Hematopoietic multipotent progenitor cell treated with erythropoietin and hydrocortisone succinate and interleukin-3 and kit ligand, for 4 days (in vitro differentiated cells): ENCODE measurements at regions not wholly inside any gene's neighbourhood (a gene's known extent, or its start where the extent isn't known, plus 50 kb on each side); places are given as distances from the start of the nearest gene placed in this dataset.

Experiments
- DNase-seq: peaks from one replicate; pipeline ENCODE4 v3.0.0-alpha.2; 2015

- no peak for DNase-seq
Observed at GRCh38 chr3:74564560-74564959, 49.9 kb downstream of the CNTN3 start.

GRCh38 chr3:74562558-74563269 is 51.7 kb downstream of the CNTN3 start:
- DNase-seq, result no peak

- DNase-seq, result no peak
Observed at GRCh38 chr3:74561881-74562280, 52.6 kb downstream of the CNTN3 start.

- DNase-seq, result no peak
Observed at GRCh38 chr3:74559261-74559660, 55.2 kb downstream of the CNTN3 start.

DNA sequence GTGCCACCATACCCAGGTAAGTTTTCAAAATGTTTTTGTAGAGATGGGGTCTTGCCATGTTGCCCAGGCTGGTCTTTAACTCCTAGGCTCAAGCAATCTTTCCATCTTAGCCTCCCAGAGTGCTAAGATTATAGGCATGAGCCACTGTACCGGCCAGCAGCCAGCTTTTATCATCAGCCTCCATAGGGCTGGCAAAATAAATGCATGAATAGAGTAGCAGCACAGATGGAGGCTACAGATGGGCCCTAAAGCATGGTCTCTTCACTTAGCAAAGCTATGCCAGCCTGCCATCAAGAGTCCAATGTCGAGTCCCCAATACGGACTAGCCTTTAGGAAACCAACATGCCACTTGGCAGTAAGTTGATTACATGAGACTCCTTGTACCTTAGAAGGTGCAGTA is 63.8 kb downstream of the CNTN3 start:
- no peak for DNase-seq

GRCh38 chr3:74546426-74546825 is 68.0 kb downstream of the CNTN3 start:
- DNase-seq, result no peak

GRCh38 chr3:74542441-74542840 is 72.0 kb downstream of the CNTN3 start:
- no peak for DNase-seq

DNA sequence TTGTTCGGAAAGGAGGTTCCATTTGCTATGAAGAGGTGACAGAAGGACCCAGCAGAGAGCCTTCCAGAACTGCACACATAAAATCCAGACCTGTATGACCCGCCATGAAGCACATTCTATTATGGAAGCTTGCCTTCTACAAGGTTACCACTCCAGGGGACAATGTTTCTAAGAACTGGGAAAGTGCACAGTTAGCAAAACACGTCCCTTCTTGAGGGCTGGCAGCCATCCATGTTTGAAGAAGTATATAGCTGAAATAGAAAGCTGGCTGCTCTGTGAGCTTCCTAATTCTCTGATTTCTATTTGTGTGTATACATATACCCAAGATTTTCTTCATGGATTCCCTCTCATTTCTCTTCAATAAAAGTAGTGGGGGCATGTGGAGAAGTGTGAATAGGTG is 74.6 kb downstream of the CNTN3 start:
- no peak for DNase-seq

- DNase-seq, result no peak
Observed at GRCh38 chr3:74538669-74539068, 75.8 kb downstream of the CNTN3 start.

DNA sequence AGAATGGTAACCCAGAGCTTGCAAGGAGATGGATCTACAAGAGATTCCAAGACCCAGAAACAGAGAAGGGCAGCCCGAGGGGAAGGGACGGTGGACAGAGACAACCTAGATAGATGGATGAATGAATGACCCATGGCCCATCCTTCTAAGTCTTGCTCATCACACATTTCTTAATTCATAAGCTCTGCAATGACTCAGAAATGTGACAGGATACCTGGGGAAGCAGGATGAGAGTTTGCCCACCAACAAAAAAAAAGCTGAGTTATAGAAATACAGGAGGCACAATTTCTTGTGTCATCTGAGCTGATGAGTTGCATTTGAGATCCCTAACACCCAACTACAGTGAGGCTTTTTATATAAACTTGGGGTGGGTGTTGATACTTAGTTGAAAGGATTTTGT is 76.6 kb downstream of the CNTN3 start:
- no peak for DNase-seq

DNA sequence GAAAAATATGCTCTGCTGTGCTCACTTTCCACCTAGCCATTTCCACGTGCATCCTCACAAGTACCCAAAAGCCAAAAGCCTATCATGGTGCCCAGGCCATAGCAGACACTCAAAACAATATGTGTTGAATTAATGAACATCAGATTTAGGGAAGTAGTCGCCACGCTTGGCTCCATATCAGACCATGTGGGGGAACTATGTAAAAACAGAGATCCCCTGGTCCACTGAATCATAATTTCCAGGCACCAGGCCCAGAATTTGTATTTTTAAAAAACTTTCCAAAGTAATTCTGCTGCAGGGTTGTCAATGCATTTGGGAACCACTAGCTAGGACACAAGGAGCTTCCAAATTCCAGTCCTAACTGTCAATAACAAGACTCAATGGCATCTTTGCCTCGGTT is 77.3 kb downstream of the CNTN3 start:
- DNase-seq, result no peak

GRCh38 chr3:74535281-74535680 is 79.2 kb downstream of the CNTN3 start:
- DNase-seq, result no peak

GRCh38 chr3:74534611-74535010 is 79.8 kb downstream of the CNTN3 start:
- DNase-seq, result no peak

GRCh38 chr3:74532446-74532845 is 82.0 kb downstream of the CNTN3 start:
- no peak for DNase-seq

DNA sequence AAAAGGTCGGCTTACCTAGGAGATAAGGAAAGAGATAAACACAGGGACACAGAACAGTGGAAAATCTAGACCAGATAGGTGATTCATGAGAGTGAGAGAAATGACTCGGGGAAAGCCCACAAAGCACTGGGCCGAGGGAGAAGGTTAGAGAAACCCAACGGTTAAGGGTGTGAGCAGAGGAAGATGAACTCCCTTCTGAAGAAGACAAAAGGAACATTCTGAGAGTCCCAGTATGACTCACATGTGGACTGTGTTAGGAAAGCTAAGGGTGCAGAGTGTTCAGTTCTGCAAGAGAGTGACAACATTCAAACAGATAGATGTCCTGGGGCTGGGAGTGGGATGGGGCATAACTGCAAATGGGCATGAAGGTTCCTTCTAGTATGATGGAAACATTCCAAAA is 83.0 kb downstream of the CNTN3 start:
- DNase-seq, result no peak

DNA sequence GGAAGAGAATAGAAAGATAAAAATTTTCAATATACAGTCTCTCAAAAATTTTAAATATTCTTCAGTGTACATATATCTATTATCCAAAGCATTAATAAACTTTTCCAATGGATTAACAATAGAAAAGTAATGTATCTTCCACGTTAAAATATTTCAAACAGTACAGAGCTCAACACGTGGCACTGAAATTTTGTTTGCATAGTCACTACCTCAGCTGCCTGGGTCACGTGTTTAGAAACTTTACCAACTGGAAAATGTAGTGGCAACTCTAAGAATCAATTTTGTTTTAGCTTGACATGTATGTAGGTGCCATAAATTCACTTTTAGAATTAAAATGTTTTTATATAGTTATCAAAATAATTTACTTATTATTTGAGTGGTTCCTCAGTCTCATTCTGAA is 85.3 kb downstream of the CNTN3 start:
- no peak for DNase-seq

- DNase-seq, result no peak
Observed at GRCh38 chr3:74527566-74527965, 86.9 kb downstream of the CNTN3 start.

- DNase-seq, result no peak
Observed at GRCh38 chr3:74523811-74524210, 90.6 kb downstream of the CNTN3 start.

- DNase-seq, result no peak
Observed at GRCh38 chr3:74520895-74521294, 93.6 kb downstream of the CNTN3 start.

- DNase-seq, result no peak
Observed at GRCh38 chr3:74518610-74519009, 95.8 kb downstream of the CNTN3 start.

GRCh38 chr3:74516019-74516418 is 98.4 kb downstream of the CNTN3 start:
- DNase-seq, result no peak

DNA sequence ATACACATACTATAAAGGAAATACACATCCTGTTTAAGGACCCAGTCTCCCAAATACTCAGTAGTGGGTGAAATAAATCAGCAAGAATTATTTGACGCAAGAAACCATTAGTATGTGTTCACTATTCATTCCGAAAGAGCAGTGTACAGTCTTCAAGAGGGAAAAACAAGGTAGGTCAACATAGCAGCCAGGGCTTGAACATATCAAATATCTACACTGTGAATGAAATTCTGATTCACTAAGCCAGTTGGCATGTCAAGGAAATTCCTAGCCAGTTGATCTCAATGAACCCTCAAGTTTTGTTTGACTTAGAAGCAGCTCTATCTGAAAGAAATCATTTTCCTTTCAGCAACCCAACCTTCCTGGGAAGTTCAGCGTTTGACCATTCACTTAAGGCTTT is 99.0 kb downstream of the CNTN3 start:
- DNase-seq, result no peak

GRCh38 chr3:74511078-74511477 is 103.4 kb downstream of the CNTN3 start:
- no peak for DNase-seq

GRCh38 chr3:74510261-74510818 is 104.1 kb downstream of the CNTN3 start:
- DNase-seq, result no peak

DNA sequence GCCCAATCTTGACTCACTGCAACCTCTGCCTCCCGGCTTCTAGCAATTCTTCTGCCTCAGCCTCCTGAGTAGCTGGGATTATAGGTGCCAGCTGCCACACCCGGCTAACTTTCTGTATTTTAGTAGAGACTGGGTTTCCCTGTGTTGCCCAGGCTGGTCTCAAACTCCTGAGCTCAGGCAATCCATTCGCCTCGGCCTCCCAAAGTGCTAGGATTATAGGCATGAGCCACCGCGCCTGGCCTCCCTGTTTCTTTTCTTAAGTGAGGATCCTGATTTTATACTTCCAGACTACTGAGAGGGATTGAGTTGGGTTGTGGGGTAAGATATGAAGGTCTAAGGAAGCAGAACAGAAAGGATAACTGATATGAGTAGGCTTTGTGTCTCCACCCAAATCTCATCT is 106.8 kb downstream of the CNTN3 start:
- DNase-seq, result no peak
